HUES48 (cell line): ENCODE measurements at regions not wholly inside any gene's neighbourhood (a gene's known extent, or its start where the extent isn't known, plus 50 kb on each side); places are given as distances from the start of the nearest gene placed in this dataset.

Experiments
- H3K27ac ChIP-seq: one replicate; pipeline ENCODE4 v1.7.0; 2013; ENCODE audit warnings: low read depth, low read length, inconsistent platforms
- H3K27me3 ChIP-seq: 2 replicates; pipeline ENCODE4 v1.6.1; 2013; ENCODE audit warnings: mild to moderate bottlenecking, low read length; ENCODE audit not compliant: control insufficient read depth, insufficient read depth
- H3K36me3 ChIP-seq: 2 replicates; pipeline ENCODE4 v1.6.1; 2013; ENCODE audit warnings: low read length; ENCODE audit not compliant: control insufficient read depth, insufficient read depth
- H3K4me1 ChIP-seq: 2 replicates; pipeline ENCODE4 v1.6.1; 2013; ENCODE audit warnings: mild to moderate bottlenecking, low read length; ENCODE audit not compliant: control insufficient read depth, insufficient read depth
- H3K4me3 ChIP-seq: 2 replicates; pipeline ENCODE4 v1.5.1; 2013; ENCODE audit warnings: mild to moderate bottlenecking, low read depth, low read length
- H3K9ac ChIP-seq: 2 replicates; pipeline ENCODE4 v1.6.1; 2013; ENCODE audit warnings: mild to moderate bottlenecking, low read depth, low read length, moderate library complexity
- H3K9me3 ChIP-seq: 2 replicates; pipeline ENCODE4 v1.6.1; 2013; ENCODE audit warnings: low read length; ENCODE audit not compliant: control insufficient read depth, insufficient read depth

DNA sequence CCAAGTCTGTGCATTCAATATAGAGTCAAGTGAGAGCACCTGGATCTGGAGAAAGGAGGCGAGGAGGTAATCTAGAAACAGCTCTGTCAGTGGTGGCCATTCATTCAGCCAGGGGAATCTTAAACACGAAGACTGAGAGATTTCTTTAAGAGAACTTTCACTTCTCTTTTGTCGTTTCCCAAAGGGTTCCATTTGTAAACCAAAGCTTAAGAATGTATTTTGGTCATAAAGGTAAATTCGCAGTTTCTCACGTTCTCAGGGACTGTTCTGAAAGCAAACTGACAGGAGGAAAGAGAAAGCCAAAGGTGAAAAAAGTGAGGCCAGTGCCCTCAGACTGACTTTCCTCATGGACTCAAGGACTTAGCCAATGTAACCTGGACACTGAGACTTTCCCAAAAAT, 513.5 kb downstream of the CMPK2 start:
- no peak overlapping the region for H3K27ac ChIP-seq
- H3K9ac ChIP-seq, result no peak overlapping the region
- H3K4me1 ChIP-seq, result 0 out of 2 replicates have a peak, but pooled peaks cover 3% of the 10 kb centered on the region
- no peak overlapping the region for H3K4me3 ChIP-seq
- H3K27me3 ChIP-seq, result no peaks in the 10 kb centered on the region
- no peaks in the 10 kb centered on the region for H3K9me3 ChIP-seq
- H3K36me3 ChIP-seq, result no peaks in the 10 kb centered on the region

DNA sequence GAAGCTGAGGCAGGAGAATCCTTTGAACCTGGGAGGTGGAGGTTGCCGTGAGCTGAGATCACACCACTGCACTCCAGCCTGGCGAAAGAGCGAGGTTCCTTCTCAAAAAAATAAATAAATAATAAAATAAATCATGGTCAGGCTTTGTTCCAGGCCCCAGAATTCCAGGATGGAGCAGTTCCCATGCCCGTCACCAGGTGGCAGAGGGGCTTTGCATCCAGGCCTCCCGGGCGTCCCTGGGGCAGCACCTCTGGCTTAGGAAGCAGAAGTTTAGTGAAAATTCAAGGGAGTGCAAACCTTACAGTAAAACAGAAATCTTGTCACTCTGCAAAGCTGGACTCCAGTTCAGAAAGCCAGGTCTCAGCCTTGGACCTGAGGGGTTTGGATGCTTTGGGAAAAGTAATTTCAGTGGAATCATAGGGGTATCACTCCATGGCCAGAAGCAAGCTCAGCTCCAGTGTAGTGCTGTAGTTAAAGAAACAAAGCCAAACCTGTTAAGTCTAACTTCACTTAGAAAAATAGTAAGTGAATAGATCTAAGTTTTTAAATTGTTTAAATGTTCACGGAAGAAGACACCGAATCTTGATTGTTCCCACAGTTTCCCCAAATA, 512.7 kb downstream of the CMPK2 start:
- Histone ChIP-seq H3K4me3 (no peak overlapping the region), H3K9me3 (no peaks in the 10 kb centered on the region), H3K4me1 (0 out of 2 replicates have a peak, but pooled peaks cover 3% of the 10 kb centered on the region), H3K27ac (no peak overlapping the region), H3K9ac (no peak overlapping the region), H3K27me3 (no peaks in the 10 kb centered on the region), H3K36me3 (no peaks in the 10 kb centered on the region)

DNA sequence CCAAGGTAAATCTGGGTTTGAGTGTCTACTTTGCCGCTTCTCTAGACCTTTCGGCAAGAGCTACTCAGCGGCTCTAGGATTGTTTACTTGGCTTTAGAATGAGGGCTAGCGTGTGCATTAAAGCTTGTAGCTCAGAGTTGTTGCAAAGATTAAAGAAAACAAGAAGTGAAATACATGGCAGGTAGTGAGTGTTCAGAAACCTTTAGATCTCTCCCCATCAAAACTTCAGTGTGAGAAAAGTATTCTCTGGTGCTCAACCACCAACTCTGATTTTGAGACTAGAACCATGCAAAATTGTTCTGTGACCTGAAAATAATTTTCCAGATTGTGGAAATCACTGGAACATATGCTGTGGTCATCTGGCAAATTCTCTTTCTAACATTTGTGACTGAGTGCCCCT, 512.0 kb downstream of the CMPK2 start:
- no peak overlapping the region for H3K27ac ChIP-seq
- H3K9ac ChIP-seq, result no peak overlapping the region
- H3K4me1 ChIP-seq, result 0 out of 2 replicates have a peak, but pooled peaks cover 3% of the 10 kb centered on the region

DNA sequence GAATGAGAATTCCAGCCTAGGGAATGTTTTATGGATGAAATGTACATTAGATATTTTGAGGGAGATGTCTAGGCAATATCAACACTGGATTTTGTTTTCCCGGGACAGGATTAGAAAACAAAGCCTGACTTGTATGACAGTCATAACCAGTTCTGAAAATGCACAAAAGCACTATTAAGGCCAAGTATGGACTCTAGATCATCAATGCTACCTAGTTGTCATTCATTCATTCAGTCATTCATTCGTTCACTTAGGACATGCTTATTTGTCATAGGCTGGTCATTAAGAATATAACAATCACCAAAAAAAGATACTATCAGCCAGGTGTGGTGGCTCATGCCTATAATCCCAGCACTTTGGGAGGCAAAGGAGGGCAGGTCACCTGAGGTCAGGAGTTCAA, 511.2 kb downstream of the CMPK2 start:
- 0 out of 2 replicates have a peak, but pooled peaks cover 3% of the 10 kb centered on the region for H3K4me1 ChIP-seq
- H3K9me3 ChIP-seq, result no peaks in the 10 kb centered on the region
- H3K27me3 ChIP-seq, result no peaks in the 10 kb centered on the region
- H3K4me3 ChIP-seq, result no peak overlapping the region
- no peak overlapping the region for H3K9ac ChIP-seq
- H3K27ac ChIP-seq, result no peak overlapping the region
- no peaks in the 10 kb centered on the region for H3K36me3 ChIP-seq

More for the DNA sequence above, 512.0 kb downstream of the CMPK2 start:
- Histone ChIP-seq H3K36me3 (no peaks in the 10 kb centered on the region), H3K9me3 (no peaks in the 10 kb centered on the region), H3K27me3 (no peaks in the 10 kb centered on the region), H3K4me3 (no peak overlapping the region)

DNA sequence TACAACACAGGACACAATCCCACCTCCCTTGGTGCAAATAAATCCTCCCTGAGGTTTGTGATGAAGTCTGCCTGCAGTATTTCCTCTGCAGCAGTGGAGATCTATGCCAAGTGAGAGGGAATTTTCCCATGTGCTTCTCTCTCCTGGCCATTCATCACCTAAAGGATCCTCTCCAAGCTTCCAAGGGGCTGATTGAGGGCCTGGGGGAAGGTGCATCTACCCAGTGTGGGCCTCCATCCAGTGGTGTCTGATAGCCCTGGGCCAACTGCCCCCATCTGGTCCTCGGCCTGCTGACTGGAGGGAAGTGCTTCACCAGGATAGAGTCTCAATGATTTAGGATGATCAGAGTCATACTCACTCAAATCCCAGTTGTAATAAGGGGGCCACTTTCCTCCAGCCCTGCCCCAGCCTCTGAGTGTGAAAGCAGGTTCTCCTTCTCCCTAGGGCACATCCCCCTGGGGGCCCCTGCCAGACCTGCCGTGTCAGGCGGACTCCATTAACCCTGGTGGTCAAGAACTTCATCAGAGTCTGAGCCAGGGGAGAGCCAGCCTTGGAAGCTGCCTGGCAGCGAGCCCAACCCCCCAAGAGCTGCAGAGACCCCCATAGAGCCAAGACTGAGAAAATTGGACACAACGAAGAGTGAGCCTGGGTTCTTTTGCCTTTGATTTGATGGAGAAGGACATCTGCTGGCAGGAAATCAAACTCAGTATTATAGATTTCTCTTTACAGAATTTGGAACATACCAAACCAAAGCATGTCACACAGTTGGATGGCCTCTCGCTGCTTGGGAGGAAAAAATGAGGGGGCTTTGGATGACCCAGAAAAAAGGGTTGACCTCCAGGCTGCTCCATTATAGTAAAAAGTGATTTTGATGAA, 509.6 kb downstream of the CMPK2 start:
- Histone ChIP-seq H3K27ac (no peak overlapping the region), H3K9ac (no peak overlapping the region), H3K4me1 (0 out of 2 replicates have a peak, but pooled peaks cover 3% of the 10 kb centered on the region)

DNA sequence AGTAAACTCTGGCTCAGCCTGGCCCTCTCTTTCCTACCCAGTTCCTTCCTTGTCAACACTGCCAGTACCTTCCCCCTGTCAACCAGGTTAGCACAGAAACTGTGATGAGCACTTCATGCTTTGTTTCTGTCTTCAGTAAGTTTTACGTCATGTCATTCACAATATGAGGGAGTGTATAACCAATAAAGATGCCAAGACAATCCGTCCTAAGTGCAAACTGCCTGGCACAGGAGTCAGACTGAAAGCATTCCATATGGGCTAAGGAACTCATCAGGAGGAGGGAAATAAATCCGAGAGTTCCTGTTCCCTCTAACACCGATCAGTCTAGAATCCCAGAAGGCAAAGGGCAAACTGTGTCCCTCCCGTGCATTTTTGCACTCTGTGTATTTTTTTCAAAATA, 507.2 kb downstream of the CMPK2 start:
- Histone ChIP-seq H3K27me3 (no peaks in the 10 kb centered on the region), H3K27ac (no peak overlapping the region)

More for the DNA sequence above, 509.6 kb downstream of the CMPK2 start:
- H3K27me3 ChIP-seq, result no peaks in the 10 kb centered on the region
- H3K9me3 ChIP-seq, result no peaks in the 10 kb centered on the region
- no peaks in the 10 kb centered on the region for H3K36me3 ChIP-seq
- no peak overlapping the region for H3K4me3 ChIP-seq

DNA sequence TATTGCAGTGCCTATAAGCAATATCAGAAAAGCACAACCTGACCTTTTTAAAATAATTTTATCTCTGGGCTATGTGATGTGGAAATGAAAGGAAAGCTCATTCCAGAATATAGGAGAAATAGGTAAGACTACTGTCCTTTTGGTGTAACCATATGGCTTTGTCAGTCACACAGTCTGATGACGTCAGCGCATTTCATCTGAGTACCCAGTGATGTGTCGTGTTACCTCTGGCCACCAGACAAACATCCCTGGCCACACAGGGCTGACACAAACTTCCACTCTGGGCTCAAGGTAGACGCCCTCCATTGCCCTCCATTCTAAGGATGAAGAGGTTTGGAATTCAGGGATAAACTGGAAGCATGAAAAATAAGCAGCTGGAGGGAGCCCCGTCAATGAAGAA, 506.7 kb downstream of the CMPK2 start:
- no peaks in the 10 kb centered on the region for H3K27me3 ChIP-seq
- no peak overlapping the region for H3K4me3 ChIP-seq
- no peaks in the 10 kb centered on the region for H3K9me3 ChIP-seq
- H3K36me3 ChIP-seq, result no peaks in the 10 kb centered on the region
- no peak overlapping the region for H3K9ac ChIP-seq
- H3K27ac ChIP-seq, result no peak overlapping the region
- H3K4me1 ChIP-seq, result no peaks in the 10 kb centered on the region

More for the DNA sequence above, 507.2 kb downstream of the CMPK2 start:
- Histone ChIP-seq H3K9ac (no peak overlapping the region), H3K36me3 (no peaks in the 10 kb centered on the region), H3K4me1 (no peaks in the 10 kb centered on the region), H3K9me3 (no peaks in the 10 kb centered on the region), H3K4me3 (no peak overlapping the region)

DNA sequence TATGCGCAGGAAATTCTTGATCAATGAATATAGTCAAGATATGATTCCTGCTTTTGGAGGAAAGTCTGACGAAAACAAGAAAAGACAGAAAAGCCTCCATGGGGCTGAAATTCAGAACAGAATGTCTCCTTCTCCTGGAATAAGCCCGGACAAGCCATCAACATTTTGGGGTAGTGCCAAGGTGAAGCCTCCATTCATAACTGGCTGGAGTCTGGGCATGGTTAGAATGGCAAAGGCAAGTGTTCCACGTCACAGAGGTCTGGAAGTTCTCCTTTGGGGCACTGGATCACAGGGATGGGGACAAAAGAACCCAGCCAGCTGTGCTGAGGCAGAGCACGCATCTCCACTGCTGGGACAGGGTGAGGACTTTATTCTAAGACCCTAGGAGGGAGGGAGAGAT, 505.7 kb downstream of the CMPK2 start:
- no peak overlapping the region for H3K27ac ChIP-seq
- no peaks in the 10 kb centered on the region for H3K4me1 ChIP-seq
- H3K27me3 ChIP-seq, result no peaks in the 10 kb centered on the region
- no peak overlapping the region for H3K9ac ChIP-seq
- no peak overlapping the region for H3K4me3 ChIP-seq
- no peaks in the 10 kb centered on the region for H3K9me3 ChIP-seq
- H3K36me3 ChIP-seq, result no peaks in the 10 kb centered on the region

DNA sequence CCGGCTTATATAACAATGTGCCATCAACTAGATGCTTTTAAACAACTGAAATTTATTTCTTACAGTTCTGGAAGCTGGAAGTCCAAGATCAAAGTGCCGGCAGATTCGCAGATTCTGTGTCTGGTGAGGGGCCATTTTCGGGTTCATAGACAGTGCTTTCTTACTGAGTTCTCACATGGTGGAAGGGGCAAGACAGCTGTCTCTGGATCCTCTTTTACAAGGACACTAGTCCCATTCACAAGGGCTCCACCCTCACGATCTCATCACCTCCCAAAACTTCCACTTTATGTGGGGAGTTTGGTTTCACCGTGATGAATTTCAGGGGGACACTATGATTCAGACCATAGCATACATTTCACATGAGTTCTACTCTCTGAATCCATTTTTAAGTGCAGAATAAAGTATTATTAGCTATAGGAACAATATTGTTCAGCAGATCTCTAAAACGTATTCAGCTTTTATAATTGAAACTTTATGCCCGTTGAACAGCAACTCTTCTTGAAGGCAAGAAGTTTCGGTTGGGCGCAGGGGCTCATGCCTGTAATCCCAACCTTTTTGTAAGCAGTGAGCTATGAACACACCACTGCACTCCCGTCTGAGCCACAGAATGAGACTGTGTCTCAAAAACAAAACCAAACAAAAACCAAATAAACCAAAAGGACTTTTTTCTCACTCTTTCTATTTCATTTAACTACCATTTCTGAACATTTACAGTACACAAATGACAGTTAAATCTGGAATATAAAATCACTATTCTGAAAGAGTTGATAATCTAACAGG, 502.8 kb downstream of the CMPK2 start:
- Histone ChIP-seq H3K27me3 (no peaks in the 10 kb centered on the region), H3K27ac (no peak overlapping the region), H3K36me3 (no peaks in the 10 kb centered on the region), H3K9ac (no peak overlapping the region), H3K4me1 (no peaks in the 10 kb centered on the region), H3K4me3 (no peak overlapping the region), H3K9me3 (no peaks in the 10 kb centered on the region)

DNA sequence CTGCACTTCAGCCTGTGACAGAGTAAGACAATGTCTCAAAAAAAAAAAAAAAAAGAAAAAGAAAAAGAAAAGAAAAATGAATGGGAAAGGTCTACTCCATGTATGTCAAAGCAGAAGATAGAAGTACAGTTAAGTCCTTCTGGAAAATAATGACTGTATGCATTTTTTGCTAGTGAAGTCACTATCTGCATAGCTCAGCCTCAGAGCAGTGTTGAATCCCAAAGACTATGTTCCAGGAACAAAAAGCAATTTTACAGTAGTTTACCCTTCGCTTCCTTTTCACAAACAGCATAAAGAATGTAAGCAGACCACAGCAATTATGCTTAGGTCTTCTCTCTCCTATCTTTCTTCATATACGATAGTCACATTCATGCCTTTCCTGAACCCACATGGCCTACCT, 497.4 kb downstream of the CMPK2 start:
- no peak overlapping the region for H3K9ac ChIP-seq
- no peaks in the 10 kb centered on the region for H3K9me3 ChIP-seq
- no peak overlapping the region for H3K4me3 ChIP-seq
- no peak overlapping the region for H3K27ac ChIP-seq
- no peaks in the 10 kb centered on the region for H3K4me1 ChIP-seq
- H3K36me3 ChIP-seq, result no peaks in the 10 kb centered on the region
- H3K27me3 ChIP-seq, result no peaks in the 10 kb centered on the region
